HPDE6-E6E7 (cell line): ENCODE measurements at regions not wholly inside any gene's neighbourhood (a gene's known extent, or its start where the extent isn't known, plus 50 kb on each side); places are given as distances from the start of the nearest gene placed in this dataset.

ENCODE experiments used
- DNase-seq: peaks from one replicate; pipeline ENCODE4 v3.0.0; 2011; ENCODE audit warnings: missing footprints; ENCODE audit errors: extremely low spot score

DNA sequence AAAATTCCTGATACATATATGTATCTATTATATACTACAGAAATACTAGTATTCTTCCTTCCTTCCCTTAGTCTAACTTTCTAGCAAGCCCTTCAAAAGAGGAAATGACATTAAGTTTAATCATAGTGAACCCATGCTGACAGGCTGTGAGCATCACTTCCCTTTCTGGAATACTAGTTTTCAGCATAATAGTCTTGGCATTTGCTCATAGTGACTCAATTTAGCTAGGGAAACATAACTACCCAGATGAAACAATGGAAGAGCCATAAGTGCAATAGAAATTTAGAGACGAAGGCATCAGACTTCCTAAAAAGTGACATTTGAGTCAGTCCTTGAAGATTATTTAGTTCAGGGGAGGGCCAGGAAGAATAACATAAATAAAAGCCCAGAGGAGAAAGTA lies 184.5 kb upstream of the CRY1 start:
- DNase-seq = no peak

DNA sequence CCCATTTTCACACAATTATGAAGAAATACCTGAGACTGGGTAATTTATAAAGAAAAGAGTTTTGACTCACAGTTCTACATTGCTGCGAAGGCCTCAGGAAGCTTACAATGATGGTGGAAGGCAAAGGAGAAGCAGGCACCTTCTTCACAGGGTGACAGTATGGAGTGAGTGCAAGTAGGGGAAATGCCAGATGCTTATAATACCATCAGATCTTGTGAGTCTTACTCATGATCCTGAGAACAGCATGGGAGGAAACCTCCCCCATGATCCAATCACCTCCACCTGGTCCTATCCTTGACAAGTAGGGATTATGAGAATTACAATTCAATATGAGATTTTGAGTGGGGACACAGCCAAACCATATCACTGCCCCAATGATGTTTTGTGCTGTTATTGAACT lies 189.3 kb upstream of the CRY1 start:
- no peak for DNase-seq

DNA sequence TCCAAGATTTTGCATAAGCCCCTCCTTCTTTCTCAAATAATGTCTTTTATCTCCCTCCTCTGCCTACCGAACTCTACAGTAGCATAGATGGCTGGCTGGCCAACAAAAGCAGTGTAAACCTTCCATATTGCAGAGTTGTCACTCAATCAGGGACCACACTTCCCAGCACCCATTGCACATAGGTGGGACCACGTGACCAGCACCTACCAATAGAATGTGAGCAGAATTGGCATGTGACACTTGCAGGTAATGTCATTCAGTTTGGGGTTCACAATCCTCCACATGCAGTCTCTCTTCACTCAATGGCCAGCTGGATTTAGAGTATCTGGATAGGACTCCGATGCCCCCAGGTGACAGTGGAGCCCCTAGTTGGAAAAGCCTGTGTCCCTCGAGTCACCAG lies 190.3 kb upstream of the CRY1 start:
- DNase-seq = no peak

DNA sequence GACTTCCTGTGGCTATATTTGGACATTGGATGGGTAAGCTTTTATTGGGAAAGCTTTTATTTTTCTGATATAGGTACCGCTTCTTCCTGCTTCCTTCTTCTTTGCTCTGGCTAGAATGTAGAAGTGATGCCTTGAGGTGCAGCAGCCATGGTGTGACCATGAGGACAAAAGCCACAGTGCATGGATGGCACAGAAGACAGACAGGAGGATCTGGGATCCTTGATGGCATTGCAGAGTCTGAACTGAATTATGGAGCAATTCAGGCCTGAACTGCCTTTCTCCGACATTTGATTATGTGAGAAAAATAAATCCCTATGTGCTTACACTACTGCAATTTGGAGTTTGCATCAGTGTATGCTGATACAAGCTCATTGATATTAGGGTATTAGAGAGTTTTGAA lies 191.3 kb upstream of the CRY1 start:
- DNase-seq = no peak

DNA sequence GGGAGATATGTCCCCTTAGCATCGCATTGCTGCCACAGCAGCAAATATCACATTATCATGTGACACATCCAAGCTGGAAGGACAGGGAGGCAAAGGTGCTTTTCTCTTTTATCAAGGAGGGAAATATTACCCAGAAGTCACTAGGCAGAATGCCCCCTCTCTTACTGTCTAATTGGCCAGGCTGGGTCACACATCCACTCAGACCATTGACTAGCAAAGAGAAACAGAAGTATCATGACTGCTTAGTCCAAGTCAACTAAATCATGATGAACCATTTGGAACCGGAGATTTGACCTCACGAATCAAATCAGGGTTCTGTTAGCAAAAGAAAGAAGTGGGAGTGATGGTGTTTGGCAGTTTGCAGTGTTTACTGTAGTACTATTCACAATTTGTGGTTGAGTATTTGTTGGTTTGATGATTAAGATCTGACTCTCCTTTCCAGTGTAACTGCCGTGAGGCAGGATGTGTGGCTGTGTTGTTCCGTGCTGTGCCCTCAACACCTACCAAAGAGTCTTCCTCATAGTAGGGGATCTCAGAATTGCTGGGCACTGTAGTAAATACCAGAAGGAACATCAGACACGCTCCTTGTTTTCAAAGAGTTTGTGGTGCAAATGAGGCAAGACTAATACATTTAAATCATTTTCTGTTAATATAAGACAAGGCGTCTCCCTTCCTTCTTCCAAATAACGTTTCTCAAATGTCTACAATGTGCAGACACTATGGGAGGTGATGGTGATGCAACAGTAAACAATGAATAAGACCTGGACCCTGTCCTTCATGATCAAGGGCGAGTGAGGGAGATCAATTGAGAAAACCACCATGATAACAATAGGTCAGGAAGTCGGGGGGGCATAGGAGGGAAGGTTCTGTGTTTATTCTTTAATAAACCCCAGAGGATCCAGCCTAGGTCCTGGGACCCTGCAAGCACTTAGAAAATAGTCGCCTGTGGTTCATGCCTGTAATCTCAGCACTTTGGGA lies 194.4 kb upstream of the CRY1 start:
- DNase-seq = no peak

DNA sequence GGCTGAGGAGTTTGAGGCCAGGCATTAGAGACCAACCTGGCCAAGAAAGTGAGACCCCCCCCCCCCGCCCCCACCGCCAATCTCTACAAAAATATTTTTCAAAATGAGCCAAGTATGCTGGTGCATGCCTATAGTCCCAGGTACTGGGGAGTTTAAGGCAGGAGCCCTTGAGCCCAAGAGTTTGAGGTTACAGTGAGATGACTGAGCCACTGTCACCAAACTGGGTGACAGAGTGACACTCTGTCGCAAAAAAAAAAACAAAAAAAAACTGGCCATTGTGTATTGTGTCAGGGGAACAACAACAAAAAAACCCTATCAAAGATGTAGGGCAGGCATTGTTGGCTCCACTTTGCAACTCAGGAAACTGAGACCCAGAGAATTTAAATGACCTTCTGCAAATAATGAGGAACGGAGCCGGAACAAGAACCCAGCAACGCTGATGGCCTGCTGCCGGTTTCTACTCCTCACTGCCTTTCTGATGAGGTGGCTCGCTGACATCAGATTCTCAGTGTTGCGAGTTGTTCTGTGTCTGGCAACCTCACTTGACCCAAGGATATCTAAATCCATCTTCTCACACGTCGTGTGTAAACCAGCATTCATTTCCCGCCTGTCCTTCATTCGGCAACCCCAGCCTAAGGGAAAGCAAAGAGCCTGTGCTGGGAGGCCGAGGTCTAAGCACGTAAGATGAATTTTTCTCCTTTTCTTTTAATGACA lies 195.2 kb upstream of the CRY1 start:
- DNase-seq = no peak

DNA sequence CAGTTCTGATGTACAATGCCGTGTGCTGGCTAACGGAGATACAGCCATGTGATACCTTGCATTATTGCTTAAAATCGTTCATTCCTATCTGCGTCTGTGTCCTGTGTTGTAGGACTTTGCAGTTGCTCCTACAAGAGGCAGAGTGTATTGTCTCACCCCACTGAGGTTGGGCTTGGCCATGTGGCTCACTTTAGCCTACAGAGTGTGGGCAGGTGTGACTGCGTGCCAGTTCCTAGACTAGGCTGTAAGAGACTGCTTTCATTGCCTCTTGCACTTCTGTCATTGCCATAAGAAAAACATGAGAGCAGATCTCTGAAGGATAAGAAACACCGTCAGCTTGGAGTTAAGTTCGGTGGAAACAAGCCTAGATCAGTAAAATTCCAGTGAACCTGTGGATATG lies 197.7 kb upstream of the CRY1 start:
- DNase-seq = no peak

DNA sequence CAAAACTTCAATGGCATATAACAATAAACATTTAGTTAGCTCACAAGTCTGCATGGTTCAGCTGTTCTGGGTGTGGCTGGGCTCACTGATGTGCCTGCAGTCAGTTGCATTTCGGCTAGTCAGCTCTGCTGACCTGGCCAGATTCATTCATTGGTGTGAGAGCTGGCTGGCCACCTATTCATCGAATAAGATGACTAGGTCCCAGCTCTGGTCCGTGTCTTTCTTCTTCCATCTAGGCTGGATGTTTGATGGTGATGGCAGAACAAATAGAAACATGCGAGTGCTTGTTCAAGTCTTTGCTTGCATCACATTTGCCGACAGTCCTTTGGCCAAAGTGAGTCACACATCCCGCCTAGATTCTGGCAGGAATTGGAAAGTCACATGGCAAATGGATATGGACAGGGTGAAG lies 203.3 kb upstream of the CRY1 start:
- DNase-seq = peak; percentile 84

DNA sequence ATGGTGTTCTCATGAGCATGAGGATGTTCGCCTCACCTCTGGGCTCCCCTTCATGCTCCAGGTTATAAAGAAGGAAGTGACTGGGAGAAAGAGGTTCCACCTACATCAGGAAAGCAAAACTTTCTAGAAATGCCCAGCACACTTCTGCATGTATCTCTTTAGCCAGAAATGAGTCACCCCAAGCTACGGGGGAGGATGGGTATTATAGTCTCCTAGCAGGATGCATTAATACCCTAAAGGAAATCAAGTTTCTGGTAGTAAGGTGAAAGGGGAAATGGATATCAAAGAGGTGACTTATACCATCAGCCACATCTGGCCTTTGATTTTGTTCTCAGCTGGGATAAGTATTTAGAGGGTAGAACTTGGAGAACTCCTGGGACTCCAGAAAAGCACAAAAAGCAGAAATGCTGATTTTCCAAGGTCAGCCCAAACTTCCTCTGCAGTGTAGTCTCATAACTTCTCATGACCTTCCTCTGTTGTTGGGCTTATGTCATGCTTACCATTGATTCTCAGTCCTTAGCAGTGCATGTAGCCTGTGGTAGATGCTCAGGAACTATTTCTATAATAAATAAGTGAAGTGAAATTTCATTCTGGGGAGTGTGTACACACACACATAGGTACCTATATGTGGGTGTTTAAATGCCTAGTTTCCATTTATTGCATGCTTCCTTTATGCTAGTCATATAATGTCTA lies 209.4 kb upstream of the CRY1 start:
- no peak for DNase-seq

DNA sequence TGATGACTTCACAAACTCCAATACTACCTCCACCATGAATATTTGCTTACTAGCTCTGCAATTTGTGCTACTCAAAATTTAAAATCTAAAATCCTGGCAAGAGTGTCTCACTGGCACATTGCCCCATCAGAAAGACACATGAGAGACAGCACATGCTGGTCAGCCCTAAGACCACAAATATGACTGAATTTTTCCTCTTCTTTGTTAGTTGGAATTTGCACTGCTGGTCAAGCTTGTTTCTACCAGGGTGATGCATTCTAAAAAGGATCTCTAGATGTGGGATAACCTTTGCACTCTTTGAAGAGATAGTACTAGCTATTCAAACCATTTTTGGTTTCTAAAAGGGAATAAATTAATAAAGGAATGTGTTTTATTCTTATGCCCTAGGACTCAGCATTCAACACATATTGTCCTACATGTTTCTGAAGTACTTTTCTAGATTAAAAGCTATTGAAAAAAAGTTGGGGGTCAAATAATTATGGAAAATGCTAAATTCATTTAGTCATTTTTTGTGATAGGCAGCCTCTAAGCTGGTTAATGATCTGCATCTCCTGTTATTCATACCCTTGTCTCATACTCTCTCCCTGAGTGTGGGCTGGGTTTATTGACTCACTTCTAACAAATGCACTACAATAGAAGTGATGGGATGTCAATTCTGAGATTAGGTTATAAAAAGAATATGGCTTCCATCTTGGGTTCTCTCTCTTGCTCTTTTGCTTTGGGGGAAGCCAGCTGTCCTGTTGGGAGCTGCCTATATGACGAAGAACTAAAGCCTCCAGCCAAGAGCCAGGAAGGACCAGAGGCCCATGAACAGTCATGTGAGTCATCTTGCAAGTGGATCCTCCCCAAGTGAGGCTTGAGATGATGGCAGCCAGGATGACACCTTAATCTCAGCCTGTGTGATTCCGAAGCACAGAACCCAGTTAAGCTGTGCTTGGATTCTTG lies 211.5 kb upstream of the CRY1 start:
- no peak for DNase-seq

DNA sequence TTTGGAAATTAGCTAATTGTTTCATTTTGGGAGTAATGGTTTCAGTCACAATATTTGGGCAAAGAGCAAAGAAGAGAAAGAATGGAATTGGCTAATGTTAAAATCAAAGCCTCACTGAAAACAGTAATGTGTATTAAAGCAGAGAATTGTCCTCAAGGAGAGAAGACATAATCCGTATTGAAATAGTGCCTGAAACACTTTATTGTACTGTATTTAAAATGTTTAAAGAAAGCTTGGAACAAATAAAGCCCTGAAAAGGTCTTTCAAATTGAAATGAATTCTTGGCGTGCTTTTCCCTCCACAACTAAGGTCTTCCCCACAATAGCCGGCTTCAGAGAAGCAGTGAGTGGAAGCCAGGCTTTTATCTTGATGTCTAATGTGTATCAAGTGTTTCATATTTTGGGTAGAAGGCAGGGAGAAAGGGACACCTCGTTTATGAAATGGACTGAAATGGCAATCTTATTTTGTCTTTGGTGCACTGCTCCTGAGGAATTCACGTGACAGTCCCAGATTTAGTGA lies 212.9 kb upstream of the CRY1 start:
- DNase-seq = no peak

DNA sequence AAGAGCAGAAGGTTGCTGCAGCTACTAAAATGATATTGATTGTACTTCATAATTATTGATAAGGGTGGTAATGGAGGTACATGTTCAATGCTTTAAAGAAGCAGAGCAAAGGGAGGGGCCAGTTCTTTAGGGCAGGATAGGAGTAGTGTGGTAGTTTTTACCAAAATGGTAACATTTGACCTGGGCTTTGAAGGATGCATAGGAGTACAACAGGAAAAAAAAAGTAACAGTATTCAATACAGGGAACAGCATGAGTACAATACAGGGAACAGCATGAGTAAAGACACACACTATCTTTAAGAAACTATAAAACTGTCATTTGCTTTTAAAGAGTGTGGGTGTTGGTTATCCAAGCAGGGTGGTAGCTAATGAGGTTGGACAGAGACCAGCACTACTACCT lies 215.0 kb upstream of the CRY1 start:
- no peak for DNase-seq

DNA sequence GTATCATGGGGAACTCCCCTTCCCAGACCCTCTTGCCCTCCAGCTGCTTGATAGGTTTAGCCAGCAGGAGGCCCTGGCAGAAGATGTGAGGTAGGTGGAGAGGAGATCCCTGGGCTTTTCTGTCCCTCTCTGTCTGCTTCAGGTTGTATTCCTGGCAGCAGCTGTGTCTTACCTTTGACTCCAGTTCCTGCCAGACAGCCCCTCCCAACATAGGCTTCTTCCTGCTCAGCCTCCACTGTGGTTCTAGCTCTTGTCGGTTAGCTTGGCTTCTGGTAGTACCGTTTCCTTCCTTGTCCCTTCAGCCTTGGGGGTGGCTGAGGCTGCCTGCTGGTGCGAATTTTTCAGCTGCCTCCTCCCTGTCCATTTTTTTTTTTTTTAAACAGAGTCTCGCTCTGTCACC lies 215.7 kb upstream of the CRY1 start:
- DNase-seq = no peak

DNA sequence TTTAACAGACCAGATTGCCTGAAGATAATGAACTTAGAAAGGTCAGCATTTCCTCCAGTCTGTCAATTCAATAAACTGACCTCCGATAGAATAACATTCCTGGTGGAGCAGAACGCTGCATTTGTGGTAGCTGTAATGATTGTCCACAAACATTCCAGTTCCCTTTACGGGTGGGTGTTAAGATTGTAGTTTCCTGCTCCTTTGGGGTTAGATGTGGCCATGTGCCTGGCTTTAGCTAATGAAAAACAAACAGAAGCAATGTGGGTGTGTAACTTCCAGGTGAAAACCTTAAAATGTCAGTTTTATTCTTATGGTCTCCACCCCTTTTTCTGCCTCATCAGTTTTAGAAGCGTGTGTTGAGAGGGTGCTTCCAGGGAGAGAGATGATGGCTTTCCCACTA lies 217.3 kb upstream of the CRY1 start:
- DNase-seq = no peak

DNA sequence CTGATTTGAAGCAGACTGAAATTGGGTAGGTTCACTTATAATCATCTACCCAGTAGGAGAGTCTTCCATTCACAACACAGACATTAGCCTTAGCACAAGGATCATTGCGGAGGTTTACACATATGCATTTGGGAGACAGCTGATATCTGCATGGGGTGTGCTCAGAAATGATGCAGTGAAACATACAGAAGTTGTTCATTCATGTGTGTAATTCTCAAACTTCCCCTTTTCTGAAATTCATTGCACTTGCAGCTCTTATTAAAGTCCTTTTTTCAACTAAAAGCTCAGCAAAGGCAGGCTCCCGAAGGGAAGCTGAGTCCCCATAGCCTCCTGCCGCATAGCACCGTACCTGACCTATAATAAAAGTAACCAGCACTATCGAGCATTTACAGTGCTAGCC lies 218.3 kb upstream of the CRY1 start:
- no peak for DNase-seq

DNA sequence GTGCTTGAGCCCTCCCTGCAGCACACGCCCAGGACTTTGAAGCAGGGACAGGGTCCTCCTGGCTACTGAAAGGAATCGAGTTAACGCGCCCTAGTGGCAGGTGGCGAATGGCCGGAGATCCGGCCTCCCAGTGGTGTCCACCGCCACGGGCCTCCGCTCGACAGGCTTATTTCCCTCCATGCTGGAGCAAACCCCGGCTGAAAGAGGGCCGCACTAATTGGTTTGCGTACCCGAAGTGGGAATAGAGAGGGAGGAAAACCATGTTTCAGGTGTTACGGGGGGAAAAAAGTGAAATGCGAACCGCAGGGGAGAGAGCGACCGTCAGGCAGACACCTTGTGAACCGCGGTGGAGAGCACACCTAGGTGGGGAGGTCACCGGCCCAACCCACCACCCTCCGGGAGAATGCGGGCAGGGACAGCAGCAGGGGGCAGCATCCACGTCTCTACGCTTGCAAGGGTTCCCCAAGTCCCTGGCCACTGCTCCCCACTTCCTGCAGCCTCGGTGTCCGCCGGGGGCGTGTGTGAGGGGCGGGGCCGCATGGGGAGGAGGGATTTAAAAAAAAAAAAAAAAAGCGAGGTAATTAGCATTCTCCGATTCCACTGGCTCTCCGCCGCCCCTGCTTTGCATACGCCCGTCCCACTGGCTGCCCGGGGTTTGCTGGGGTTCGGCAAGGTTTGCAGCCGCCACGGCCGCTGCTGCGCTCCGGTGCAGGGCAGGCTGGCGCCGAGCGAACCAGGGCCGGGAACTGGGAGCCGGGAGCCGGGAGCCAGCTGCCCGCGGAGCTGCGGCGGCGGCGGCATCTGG lies 224.6 kb upstream of the CRY1 start:
- peak; percentile 95 for DNase-seq

DNA sequence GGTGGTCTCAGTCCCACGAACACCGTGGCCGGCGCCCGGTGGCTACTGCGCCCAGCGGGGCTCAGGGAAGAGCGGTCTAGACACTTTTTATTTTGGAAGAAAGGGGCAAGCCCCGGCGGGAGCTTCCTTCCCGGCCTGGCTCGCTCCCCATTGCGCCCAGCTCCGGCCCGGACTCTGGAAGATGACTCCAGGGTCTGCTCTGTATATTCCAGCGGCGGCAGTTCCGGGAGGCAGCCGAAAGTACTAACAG lies 225.1 kb upstream of the CRY1 start:
- DNase-seq = no peak

DNA sequence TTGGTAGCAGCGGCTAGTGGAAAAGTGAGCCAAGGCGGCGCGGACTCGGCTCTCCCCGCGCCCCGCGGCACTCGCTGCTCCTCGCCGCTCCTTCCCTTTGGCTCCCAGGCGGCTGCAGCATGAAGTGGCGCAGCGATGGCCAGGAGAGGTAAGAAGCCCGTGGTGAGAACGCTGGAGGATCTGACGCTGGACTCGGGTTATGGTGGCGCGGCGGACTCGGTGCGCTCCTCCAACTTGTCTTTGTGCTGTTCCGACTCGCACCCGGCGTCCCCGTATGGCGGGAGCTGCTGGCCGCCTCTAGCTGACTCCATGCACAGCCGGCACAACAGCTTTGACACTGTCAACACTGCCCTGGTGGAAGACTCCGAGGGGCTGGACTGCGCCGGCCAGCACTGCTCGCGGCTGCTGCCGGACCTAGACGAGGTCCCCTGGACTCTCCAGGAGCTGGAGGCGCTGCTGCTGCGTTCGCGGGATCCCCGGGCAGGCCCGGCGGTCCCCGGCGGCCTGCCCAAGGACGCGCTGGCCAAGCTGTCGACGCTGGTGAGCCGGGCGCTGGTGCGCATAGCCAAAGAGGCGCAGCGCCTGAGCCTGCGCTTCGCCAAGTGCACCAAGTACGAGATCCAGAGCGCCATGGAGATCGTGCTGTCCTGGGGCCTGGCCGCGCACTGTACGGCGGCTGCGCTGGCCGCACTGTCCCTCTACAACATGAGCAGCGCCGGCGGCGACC lies 225.6 kb upstream of the CRY1 start:
- no peak for DNase-seq

DNA sequence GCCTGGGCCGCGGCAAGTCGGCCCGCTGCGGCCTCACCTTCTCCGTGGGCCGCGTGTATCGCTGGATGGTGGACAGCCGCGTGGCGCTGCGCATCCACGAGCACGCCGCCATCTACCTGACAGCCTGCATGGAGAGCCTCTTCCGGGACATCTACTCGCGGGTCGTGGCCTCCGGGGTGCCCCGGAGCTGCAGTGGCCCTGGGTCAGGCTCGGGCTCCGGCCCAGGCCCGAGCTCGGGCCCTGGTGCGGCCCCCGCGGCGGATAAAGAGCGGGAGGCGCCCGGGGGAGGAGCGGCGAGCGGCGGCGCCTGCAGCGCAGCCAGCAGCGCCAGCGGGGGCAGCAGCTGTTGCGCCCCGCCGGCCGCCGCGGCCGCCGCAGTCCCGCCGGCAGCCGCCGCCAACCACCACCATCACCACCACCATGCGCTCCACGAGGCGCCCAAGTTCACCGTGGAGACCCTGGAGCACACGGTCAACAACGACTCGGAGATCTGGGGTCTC lies 226.2 kb upstream of the CRY1 start:
- DNase-seq = no peak
